Mesothelial cell of epicardium (in vitro differentiated cells): ENCODE measurements at regions not wholly inside any gene's neighbourhood (a gene's known extent, or its start where the extent isn't known, plus 50 kb on each side); places are given as distances from the start of the nearest gene placed in this dataset.
A peak's percentile ranks its signal among the peaks of the same experiment; 100 is the strongest.

ENCODE experiments used
- DNase-seq, 2 experiments: peaks; one replicate each; pipeline ENCODE4 v3.0.0; 2021; ENCODE audit warnings: low spot score in 2 of 2; ENCODE audit not compliant: unreplicated experiment in 2 of 2
- H3K27ac Mint-ChIP-seq: 2 replicates; pipeline ENCODE4 v1.8.0; 2021; ENCODE audit warnings: mixed read lengths
- H3K27me3 Mint-ChIP-seq: 2 replicates; pipeline ENCODE4 v1.8.0; 2021; ENCODE audit warnings: low read depth, mixed read lengths
- H3K36me3 Mint-ChIP-seq: 2 replicates; pipeline ENCODE4 v1.8.0; 2021; ENCODE audit warnings: mixed read lengths
- H3K4me1 Mint-ChIP-seq: 2 replicates; pipeline ENCODE4 v1.8.0; 2021; ENCODE audit warnings: mixed read lengths
- H3K4me3 Mint-ChIP-seq: 2 replicates; pipeline ENCODE4 v1.8.0; 2021; ENCODE audit warnings: mild to moderate bottlenecking, moderate library complexity, mixed read lengths
- H3K9me3 Mint-ChIP-seq: 2 replicates; pipeline ENCODE4 v1.8.0; 2021; ENCODE audit warnings: mixed read lengths
- TF ChIP-seq, protein P1 (sequence below): fragments of 200-600 bp; sonication (generic); IDR thresholded peaks from one replicate; pipeline ENCODE4 v1.5.0; 2021; ENCODE audit warnings: antibody characterized with exemption; ENCODE audit not compliant: unreplicated experiment

DNA sequence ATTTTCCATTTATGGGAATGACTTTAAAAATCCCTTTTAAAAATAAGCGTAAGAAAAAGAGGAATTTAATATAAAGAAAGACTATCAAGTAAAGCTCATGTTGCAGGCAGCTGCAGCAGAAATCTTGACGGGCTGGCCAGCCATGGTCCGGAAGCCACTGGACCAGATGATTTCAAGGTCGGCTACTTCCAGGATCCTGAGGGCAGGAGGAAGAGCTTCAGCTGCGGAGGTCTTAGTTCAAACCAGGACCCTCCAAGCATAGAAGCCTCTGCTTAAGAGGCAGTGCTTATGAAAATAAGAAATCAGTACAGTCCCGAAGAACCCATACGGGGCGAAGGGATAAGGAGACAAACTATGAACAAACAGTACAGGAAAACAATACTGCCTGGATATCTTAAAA, 220.2 kb upstream of the CELF2 start:
- Mint-ChIP-seq H3K36me3 (peaks cover 2% of the 10 kb centered on the region), H3K9me3 (peaks cover 3% of the 10 kb centered on the region), H3K4me3 (no peak overlapping the region), H3K27ac (peak overlapping the region; percentile 92), H3K4me1 (peaks cover 43% of the 10 kb centered on the region), H3K27me3 (peaks cover 2% of the 10 kb centered on the region)
- no peak for DNase-seq
- TF ChIP-seq, protein P1, sequence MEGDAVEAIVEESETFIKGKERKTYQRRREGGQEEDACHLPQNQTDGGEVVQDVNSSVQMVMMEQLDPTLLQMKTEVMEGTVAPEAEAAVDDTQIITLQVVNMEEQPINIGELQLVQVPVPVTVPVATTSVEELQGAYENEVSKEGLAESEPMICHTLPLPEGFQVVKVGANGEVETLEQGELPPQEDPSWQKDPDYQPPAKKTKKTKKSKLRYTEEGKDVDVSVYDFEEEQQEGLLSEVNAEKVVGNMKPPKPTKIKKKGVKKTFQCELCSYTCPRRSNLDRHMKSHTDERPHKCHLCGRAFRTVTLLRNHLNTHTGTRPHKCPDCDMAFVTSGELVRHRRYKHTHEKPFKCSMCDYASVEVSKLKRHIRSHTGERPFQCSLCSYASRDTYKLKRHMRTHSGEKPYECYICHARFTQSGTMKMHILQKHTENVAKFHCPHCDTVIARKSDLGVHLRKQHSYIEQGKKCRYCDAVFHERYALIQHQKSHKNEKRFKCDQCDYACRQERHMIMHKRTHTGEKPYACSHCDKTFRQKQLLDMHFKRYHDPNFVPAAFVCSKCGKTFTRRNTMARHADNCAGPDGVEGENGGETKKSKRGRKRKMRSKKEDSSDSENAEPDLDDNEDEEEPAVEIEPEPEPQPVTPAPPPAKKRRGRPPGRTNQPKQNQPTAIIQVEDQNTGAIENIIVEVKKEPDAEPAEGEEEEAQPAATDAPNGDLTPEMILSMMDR = no peak

DNA sequence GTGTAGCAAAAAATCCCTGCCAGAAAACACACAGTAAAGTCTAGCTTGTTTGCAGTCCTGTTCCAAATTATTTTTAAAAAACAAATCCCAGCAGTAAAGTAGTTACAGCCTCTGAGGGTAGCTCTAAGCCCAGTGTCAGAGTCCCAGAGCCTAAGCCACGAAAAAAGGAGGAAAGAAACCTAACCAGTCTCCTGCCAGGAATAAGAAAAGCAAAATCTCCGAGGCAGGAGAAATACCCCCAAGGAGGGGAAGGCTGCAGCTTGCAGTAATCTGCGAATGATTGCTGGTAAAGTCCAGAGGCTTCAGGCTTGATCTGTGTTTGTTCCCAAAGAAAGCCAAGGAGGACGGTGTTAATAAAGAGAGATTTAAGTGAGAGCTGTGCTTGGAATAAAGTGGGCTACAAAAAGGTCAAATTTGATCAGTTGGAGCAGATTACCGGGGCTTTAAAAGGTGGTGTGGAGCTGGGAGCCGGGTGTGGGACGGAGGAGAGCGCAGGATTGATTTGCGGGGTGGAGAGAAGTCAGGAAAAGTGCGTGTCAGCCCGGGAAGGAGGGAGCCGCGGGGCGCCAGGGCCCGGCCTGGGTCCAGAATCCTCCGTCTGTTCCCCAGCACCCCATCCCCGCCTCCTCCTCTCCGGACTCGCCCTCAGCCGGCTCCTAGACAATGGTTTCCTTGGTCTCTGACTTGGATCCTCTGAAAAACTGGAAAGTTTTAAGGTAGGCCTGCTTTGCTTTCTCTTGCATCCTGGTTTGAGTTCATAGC, 219.4 kb upstream of the CELF2 start:
- peaks cover 2% of the 10 kb centered on the region for H3K36me3 Mint-ChIP-seq
- DNase-seq = no peak
- peaks cover 2% of the 10 kb centered on the region for H3K27me3 Mint-ChIP-seq
- TF ChIP-seq, protein P1 = no peak
- peaks cover 3% of the 10 kb centered on the region for H3K9me3 Mint-ChIP-seq
- peak overlapping the region; percentile 46 for H3K4me3 Mint-ChIP-seq
- peak overlapping the region; percentile 92 for H3K27ac Mint-ChIP-seq
- H3K4me1 Mint-ChIP-seq = peaks cover 35% of the 10 kb centered on the region

DNA sequence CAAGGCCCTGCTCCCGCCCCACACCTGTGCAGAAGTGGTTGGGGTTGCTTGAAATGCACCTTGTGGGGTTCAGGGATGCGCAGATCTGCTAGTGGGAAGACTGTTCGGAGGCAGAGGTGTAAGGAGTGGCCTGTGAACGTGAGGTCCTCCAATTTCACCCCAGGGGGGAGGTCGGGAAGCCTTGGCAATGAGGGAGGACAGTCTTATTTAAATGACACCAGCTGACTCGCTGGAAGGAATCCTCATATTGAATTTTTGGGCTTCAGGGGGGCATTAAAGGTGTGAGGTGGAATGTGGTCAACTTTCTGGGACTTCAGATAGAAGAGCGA, 218.8 kb upstream of the CELF2 start:
- Mint-ChIP-seq H3K36me3 (peaks cover 2% of the 10 kb centered on the region), H3K4me3 (no peak overlapping the region), H3K27ac (peak overlapping the region; percentile 92), H3K27me3 (peaks cover 2% of the 10 kb centered on the region), H3K9me3 (peaks cover 3% of the 10 kb centered on the region), H3K4me1 (peaks cover 33% of the 10 kb centered on the region)
- TF ChIP-seq, protein P1 = no peak
- DNase-seq = no peak

DNA sequence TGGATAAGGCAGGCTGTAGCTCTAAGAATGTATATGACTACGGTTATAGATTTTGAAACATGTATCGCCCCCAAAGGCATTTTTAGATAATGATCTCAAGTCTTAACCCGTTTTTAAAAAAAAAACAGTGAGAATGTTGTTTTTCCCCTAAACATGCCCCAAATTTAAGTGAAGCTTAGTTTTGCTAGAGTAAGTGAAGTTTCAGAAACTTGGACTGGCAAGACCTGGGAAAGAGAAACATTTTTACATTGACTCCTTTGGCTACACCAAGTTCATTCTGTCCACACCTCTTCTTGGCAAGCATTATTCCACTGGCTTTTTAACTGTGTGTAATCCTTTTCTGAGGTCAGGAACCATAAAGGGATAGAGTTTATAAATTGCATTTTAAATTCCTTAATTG, 216.7 kb upstream of the CELF2 start:
- peaks cover 33% of the 10 kb centered on the region for H3K4me1 Mint-ChIP-seq

DNA sequence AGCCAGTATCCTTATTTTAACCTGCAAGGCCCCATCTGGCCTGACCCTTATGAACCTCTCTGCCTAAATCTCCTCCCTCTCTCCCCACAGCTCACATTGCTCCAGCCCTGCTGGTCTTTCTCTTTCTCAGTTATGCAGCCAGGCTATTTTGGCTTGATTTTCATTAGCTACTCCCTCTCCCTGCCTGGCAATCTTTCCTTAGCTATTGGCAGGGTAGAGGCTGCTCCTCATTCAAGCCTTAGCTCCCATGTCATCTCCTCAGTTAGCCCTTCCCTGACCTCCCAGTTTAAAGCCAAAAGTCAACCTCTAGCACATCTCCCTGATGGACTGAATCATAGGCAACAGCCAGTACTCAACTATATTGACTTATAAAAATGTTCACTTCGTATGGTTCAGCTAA, 214.4 kb upstream of the CELF2 start:
- TF ChIP-seq, protein P1 = no peak
- Mint-ChIP-seq H3K27me3 (peaks cover 2% of the 10 kb centered on the region), H3K36me3 (peaks cover 2% of the 10 kb centered on the region), H3K4me3 (no peak overlapping the region), H3K27ac (no peak overlapping the region), H3K9me3 (peaks cover 3% of the 10 kb centered on the region), H3K4me1 (peaks cover 10% of the 10 kb centered on the region)
- no peak for DNase-seq

More for the DNA sequence above, 216.7 kb upstream of the CELF2 start:
- no peak overlapping the region for H3K4me3 Mint-ChIP-seq
- peaks cover 2% of the 10 kb centered on the region for H3K27me3 Mint-ChIP-seq
- no peak for DNase-seq
- TF ChIP-seq, protein P1 = no peak
- H3K9me3 Mint-ChIP-seq = peaks cover 3% of the 10 kb centered on the region
- no peak overlapping the region for H3K27ac Mint-ChIP-seq
- H3K36me3 Mint-ChIP-seq = peaks cover 2% of the 10 kb centered on the region
